ENCODE measurements at regions not wholly inside any gene's neighbourhood (a gene's known extent, or its start where the extent isn't known, plus 50 kb on each side); places are given as distances from the start of the nearest gene placed in this dataset.

DNA sequence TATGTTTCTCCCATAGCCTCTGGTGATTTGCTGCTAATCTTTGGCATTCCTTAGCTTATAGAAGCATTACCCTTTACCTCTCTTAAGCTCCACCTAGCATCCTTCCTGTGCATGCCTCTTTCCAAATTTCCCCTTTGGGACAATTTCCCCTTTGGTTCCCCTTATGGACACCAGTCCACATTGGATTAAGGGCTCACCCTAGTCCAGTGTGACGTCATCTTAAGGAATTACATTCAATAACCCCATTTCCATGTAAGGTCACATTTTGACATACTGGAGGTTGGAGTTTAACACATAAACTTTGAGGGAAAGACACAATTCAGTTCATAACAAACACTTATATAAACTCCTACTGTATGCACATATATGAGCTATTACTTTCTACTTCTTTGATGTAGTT, 916.6 kb downstream of the SLC4A3 start:
- 82% methylated on average over 1 of the region's 1 CpG for WGBS (ENCODE audit: low lambda C conversion rate, missing lambda C conversion rate)

GRCh38 chr2:220550995-220551700, 923.7 kb downstream of the SLC4A3 start:
- Histone ChIP-seq H3K4me3 (no peak overlapping the region), H3K9me3 (ENCODE audit: low read depth) (no peaks in the 10 kb centered on the region), H2AFZ (no peak overlapping the region), H4K20me1 (ENCODE audit: insufficient read depth, poor library complexity, severe bottlenecking) (no peaks in the 10 kb centered on the region), H3K79me2 (no peaks in the 10 kb centered on the region), H3K27me3 (no peaks in the 10 kb centered on the region), H3K36me3 (replicated peaks; ENCODE audit: insufficient read depth, low read depth) (no peaks in the 10 kb centered on the region), H3K27ac (no peak overlapping the region), H3K4me2 (no peak overlapping the region), H3K4me1 (ENCODE audit: insufficient read depth) (no peaks in the 10 kb centered on the region), H3K9me2 (replicated peaks; ENCODE audit: insufficient read depth) (no peaks in the 10 kb centered on the region)
- no peak for DNase-seq (ENCODE audit: low spot score)
- TF ChIP-seq, protein P1, sequence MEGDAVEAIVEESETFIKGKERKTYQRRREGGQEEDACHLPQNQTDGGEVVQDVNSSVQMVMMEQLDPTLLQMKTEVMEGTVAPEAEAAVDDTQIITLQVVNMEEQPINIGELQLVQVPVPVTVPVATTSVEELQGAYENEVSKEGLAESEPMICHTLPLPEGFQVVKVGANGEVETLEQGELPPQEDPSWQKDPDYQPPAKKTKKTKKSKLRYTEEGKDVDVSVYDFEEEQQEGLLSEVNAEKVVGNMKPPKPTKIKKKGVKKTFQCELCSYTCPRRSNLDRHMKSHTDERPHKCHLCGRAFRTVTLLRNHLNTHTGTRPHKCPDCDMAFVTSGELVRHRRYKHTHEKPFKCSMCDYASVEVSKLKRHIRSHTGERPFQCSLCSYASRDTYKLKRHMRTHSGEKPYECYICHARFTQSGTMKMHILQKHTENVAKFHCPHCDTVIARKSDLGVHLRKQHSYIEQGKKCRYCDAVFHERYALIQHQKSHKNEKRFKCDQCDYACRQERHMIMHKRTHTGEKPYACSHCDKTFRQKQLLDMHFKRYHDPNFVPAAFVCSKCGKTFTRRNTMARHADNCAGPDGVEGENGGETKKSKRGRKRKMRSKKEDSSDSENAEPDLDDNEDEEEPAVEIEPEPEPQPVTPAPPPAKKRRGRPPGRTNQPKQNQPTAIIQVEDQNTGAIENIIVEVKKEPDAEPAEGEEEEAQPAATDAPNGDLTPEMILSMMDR (IDR thresholded peaks at IDR 0.05; ENCODE audit: poor library complexity): no peak
- WGBS (ENCODE audit: low lambda C conversion rate, missing lambda C conversion rate): 78% methylated on average over 2 of the region's 2 CpGs

More for the DNA sequence above, 916.6 kb downstream of the SLC4A3 start:
- H3K79me2 ChIP-seq: no peaks in the 10 kb centered on the region
- H3K4me1 ChIP-seq (ENCODE audit: insufficient read depth): no peaks in the 10 kb centered on the region
- TF ChIP-seq, protein P1 (IDR thresholded peaks at IDR 0.05; ENCODE audit: poor library complexity): no peak
- TF ChIP-seq EZH2 (IDR thresholded peaks at IDR 0.05; ENCODE audit: borderline replicate concordance) (no peak), EZH2phosphoT487 (IDR thresholded peaks at IDR 0.05; ENCODE audit: low read depth, severe bottlenecking, unreplicated experiment) (no peak)
- no peak overlapping the region for H2AFZ ChIP-seq
- no peaks in the 10 kb centered on the region for H4K20me1 ChIP-seq (ENCODE audit: insufficient read depth, poor library complexity, severe bottlenecking)
- no peak overlapping the region for H3K4me3 ChIP-seq
- DNase-seq (ENCODE audit: low spot score): no peak
- H3K27me3 ChIP-seq: no peaks in the 10 kb centered on the region
- H3K4me2 ChIP-seq: no peak overlapping the region
- H3K27ac ChIP-seq: no peak overlapping the region
- H3K36me3 ChIP-seq (replicated peaks; ENCODE audit: insufficient read depth, low read depth): no peaks in the 10 kb centered on the region
- H3K9me2 ChIP-seq (replicated peaks; ENCODE audit: insufficient read depth): no peaks in the 10 kb centered on the region
- no peaks in the 10 kb centered on the region for H3K9me3 ChIP-seq (ENCODE audit: low read depth)

- no peak overlapping the region for H3K4me2 ChIP-seq
- H3K9me2 ChIP-seq (replicated peaks; ENCODE audit: insufficient read depth): no peaks in the 10 kb centered on the region
- no peak overlapping the region for H2AFZ ChIP-seq
- no peaks in the 10 kb centered on the region for H3K27me3 ChIP-seq
- WGBS (ENCODE audit: low lambda C conversion rate, missing lambda C conversion rate): 83% methylated on average over 7 of the region's 7 CpGs
- H4K20me1 ChIP-seq (ENCODE audit: insufficient read depth, poor library complexity, severe bottlenecking): no peaks in the 10 kb centered on the region
- H3K79me2 ChIP-seq: no peaks in the 10 kb centered on the region
- DNase-seq (ENCODE audit: low spot score): no peak
- no peak for TF ChIP-seq EZH2phosphoT487 (IDR thresholded peaks at IDR 0.05; ENCODE audit: low read depth, severe bottlenecking, unreplicated experiment)
- TF ChIP-seq, protein P1 (IDR thresholded peaks at IDR 0.05; ENCODE audit: poor library complexity): no peak
- TF ChIP-seq EZH2 (IDR thresholded peaks at IDR 0.05; ENCODE audit: borderline replicate concordance): no peak
- no peak overlapping the region for H3K27ac ChIP-seq
- H3K4me1 ChIP-seq (ENCODE audit: insufficient read depth): no peaks in the 10 kb centered on the region
- H3K36me3 ChIP-seq (replicated peaks; ENCODE audit: insufficient read depth, low read depth): no peaks in the 10 kb centered on the region
- no peaks in the 10 kb centered on the region for H3K9me3 ChIP-seq (ENCODE audit: low read depth)
- H3K4me3 ChIP-seq: no peak overlapping the region
Observed at GRCh38 chr2:220552790-220553535, 925.5 kb downstream of the SLC4A3 start.

Data from hepatocyte (in vitro differentiated cells).